Activated CD8-positive, alpha-beta memory T cell treated with anti-CD3 and anti-CD28 coated beads, Interleukin-2, amount 50 U/mL, for 48 hours (primary cell): ENCODE measurements at regions not wholly inside any gene's neighbourhood (a gene's known extent, or its start where the extent isn't known, plus 50 kb on each side); places are given as distances from the start of the nearest gene placed in this dataset.

Experiments
- DNase-seq: peaks from one replicate; pipeline ENCODE4 v3.0.0-alpha.2; 2020

DNA sequence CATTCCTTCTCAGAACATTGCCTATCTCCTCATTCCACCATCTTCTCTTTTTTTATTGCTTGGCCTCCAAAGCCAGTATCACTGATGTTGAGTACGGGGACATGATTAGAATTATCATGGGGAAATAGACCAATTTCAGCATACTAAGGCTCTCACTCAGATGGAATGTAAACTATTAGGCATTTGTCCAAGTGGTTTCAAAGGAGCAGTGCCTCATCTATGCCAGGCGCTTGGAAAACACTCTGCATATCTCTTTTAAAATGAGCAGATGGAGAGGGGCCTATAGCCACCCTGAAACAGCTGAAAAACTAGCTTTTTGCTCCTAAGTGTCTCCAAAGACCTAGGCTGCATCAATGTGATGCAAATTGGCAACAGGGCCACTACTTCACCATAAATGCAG lies 150.8 kb upstream of the DIPK2B start:
- DNase-seq, result no peak

GRCh38 chrX:45348296-45348695 lies 147.6 kb upstream of the DIPK2B start:
- DNase-seq, result no peak

- no peak for DNase-seq
These were observed 147.2 kb upstream of the DIPK2B start for GRCh38 chrX:45347877-45348276.

- DNase-seq, result no peak
These were observed 143.9 kb upstream of the DIPK2B start for GRCh38 chrX:45344594-45344993.

DNA sequence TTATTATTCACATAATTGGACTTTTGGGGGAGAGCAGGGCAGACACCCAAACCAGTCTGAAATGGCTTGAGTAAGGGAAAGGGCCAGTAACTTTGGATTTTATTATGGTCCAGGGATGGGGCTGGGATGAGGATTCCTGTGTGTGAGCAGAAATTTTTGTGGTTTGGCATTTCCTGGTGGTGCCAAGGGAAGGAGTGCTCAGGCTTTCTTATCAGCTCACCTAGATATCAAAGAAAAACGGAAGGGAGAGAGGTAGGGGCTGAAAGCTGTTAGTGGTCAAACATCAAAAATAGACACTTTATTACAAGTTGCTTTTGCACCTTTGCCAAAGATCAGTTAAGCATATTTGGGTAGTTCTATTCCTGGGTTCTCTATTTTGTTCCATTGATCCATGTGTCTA lies 128.5 kb upstream of the DIPK2B start:
- DNase-seq, result no peak

- no peak for DNase-seq
These were observed 124.3 kb upstream of the DIPK2B start for GRCh38 chrX:45324941-45325340.

GRCh38 chrX:45323387-45323786 lies 122.7 kb upstream of the DIPK2B start:
- DNase-seq, result no peak

DNA sequence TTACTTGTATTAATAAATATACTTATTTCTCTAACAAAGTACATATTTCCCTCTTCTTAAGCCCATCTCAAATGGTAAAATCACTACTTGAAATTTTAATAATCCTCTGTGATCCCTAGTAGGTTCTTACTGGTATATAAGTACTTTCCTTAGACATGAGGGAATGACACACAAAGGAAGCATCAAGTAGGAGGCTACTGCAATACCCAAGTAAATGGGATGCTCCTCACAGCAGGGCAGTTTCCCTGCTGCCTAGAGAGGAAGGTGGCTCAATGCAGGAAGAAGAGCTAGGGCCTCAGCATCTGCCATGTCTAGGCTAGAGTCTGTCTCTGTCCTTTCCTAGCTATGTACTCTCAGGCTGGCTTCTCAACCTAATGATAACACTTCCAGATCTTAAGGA lies 122.1 kb upstream of the DIPK2B start:
- no peak for DNase-seq

DNA sequence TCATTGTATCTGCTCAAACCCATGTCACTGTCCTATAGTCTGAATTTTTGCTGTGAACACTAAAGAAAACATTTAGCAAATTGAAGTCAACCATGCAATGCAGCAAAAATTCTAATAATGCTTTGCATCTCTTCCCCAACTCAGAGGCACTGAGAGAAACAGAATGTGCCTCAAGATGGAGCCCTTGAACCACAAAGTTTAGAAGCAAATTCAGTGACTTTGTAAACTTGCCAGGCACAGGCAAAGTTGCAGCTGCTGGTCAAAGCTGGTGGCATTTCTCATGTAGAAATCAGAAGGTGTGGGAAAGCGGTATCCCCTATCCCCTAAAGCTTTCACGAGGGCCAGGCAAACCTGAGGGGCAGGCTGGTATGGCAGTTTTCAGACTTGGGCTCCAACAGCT lies 121.7 kb upstream of the DIPK2B start:
- DNase-seq, result no peak

DNA sequence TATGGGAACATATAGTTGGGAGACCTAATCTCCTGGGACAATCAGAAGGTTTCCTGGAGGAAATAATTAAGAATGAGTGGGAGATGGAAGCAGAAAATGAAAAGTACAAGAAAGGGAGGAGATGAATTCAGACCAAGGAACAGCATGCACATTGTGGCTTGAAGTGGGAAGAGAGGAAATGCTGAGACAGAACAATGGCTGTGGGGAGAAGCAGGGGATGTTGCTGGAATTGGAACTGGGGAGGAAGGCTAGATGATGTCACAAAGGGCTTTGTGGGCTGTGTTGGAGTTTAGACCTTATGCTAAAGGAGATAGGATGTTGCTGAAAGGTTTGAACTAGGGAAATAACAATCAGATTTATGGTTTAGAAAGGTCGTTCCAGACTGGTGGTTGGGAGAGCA lies 119.5 kb upstream of the DIPK2B start:
- no peak for DNase-seq

GRCh38 chrX:45309801-45310200 lies 109.1 kb upstream of the DIPK2B start:
- no peak for DNase-seq

- DNase-seq, result no peak
These were observed 108.4 kb upstream of the DIPK2B start for GRCh38 chrX:45309096-45309495.

DNA sequence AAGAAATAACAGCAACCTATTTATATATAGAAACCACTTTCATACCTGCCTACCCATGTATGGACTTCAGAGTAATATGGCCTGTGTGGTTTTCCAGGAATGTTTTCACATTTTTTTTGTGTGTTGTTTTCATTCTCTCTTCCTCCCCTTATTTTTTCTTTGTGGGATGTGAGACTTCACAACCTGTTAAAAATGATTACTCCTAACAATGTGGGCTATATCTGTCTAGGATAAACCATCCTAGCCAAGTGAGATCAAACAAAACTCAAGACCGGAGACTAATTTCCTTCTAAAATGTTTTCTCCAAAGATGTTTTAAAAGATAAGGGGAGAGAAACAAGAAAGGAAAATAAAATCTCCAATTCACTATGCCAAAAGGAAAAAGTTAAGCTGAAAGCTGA lies 106.1 kb upstream of the DIPK2B start:
- DNase-seq, result no peak

DNA sequence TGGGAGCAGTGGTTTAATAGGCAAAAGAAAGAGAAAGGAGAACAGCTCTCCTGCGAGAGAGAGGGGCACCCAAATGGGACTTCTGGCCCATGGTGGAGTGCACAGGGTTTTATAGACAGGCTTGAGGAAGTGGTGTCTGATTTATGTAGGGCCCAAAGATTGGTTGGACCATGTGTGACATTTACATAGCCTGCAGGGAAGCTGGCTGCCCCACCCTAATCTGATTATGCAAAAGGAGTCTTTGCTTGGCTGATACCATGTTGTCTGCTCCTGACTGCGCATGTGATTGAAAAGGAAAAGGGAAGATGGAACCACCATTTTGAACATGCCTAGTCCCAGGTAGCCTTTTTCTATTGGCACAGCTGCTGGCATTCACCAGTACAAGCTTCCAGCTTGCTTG lies 100.0 kb upstream of the DIPK2B start:
- DNase-seq, result no peak

- DNase-seq, result no peak
These were observed 94.7 kb upstream of the DIPK2B start for GRCh38 chrX:45295259-45295986.

- DNase-seq, result no peak
These were observed 73.9 kb upstream of the DIPK2B start for GRCh38 chrX:45274576-45274975.

DNA sequence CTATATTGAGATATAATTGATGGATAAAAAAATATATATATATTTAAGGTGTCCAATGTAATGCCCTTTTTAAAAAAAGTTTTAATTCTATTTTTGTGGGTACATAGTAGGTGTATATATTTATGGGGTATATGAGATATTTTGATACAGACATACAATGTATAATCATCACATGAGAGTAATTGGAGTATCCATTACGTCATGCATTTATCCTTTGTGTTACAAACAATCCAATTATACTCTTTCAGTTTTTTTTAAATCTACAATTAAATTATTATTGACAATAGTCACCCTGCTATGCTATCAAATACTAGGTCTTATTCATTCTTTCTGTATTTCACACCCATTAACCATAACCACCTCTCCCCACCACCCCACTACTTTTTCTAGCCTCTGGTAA lies 66.3 kb upstream of the DIPK2B start:
- no peak for DNase-seq

DNA sequence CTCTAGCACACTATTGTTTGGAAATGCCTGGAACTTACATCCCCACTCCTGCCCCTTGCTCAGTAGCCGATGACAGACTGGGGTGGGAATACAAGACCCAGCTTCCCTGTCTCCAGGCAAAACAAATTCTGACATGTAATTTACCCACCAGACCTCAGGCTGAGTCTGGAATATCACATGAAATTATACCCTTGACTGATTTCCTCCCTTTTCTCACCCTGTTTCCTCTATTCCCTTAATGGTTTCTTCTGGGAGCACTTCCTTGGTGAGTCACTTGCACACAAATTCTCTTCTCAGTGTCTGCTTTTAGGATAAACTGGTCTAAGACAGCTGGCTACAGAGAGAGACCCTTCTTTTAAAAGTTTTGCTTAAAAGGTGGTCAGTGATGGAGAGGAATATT lies 65.8 kb upstream of the DIPK2B start:
- DNase-seq, result no peak

GRCh38 chrX:45264865-45265264 lies 64.2 kb upstream of the DIPK2B start:
- no peak for DNase-seq

GRCh38 chrX:45261471-45261870 lies 60.8 kb upstream of the DIPK2B start:
- no peak for DNase-seq

- no peak for DNase-seq
These were observed 60.3 kb upstream of the DIPK2B start for GRCh38 chrX:45261005-45261404.

GRCh38 chrX:45258731-45259402 lies 58.2 kb upstream of the DIPK2B start:
- DNase-seq, result no peak
